ENCODE measurements at regions not wholly inside any gene's neighbourhood (a gene's known extent, or its start where the extent isn't known, plus 50 kb on each side); places are given as distances from the start of the nearest gene placed in this dataset.

GRCh38 chr6:148151896-148152643, 190.6 kb upstream of the SASH1 start:
- DNase-seq (ENCODE audit: low read depth): no peak

DNA sequence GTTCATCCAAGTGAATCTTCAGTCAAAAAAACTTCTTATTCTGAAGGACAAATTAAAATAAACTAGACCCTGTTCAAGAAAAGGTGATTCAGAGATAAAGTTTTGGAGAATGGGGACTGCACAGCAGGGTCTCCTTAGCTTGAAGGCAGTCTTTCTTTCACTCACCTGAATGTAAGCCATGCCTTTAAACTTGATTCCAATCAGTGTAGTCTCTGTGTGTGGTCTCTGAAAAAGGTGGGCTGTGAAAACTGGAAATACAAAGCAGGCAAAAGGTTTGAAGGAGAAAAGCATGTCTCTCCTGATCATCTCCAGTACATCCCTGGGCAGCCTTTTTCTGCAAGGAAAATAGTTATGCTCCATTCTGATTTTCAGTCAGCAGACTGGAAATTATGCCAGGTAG, 188.0 kb upstream of the SASH1 start:
- DNase-seq (ENCODE audit: low read depth): no peak

GRCh38 chr6:148155293-148155692, 187.3 kb upstream of the SASH1 start:
- no peak for DNase-seq (ENCODE audit: low read depth)

GRCh38 chr6:148157841-148158240, 184.8 kb upstream of the SASH1 start:
- DNase-seq (ENCODE audit: low read depth): no peak

DNA sequence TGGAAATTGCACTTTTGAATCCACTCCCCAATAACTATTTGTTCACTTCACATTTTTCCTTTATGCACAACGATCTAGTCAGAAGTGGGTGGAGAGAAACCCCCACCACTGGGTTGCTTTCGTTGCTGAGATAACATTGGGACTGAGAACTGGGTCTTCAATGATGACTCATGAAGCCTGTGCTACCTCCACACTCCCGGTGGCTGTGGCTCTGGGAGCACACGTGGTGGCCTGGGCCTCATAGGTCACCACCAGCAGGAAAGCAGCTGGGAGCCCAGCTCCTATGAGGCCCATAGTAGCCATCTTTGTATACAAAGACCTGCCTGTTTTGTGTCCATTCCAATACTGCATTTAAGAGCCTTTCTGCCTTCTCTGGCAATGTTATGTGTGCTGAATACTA, 178.0 kb upstream of the SASH1 start:
- DNase-seq (ENCODE audit: low read depth): no peak

- DNase-seq (ENCODE audit: low read depth): peak; percentile 39
Observed at GRCh38 chr6:148166339-148166968, 176.2 kb upstream of the SASH1 start.

DNA sequence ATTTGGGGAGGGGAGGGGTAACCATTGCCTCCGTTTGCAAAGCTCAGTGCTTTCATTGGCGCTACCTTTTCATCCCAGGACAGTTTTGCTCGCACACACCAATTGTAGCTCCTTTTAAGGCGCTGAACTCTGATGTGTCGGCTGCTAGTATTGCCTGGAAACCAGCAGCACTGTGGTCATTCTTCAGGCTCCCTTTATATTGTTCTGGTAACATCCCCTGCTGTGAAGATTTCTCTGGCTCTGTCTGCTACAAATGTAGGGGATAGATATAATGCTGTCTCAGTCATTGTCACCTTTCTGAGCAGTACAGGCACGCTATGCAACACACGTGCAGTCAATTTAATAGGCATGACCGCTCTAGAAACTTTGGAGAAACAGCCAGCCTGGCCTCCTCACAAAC, 172.9 kb upstream of the SASH1 start:
- DNase-seq (ENCODE audit: low read depth): no peak

DNA sequence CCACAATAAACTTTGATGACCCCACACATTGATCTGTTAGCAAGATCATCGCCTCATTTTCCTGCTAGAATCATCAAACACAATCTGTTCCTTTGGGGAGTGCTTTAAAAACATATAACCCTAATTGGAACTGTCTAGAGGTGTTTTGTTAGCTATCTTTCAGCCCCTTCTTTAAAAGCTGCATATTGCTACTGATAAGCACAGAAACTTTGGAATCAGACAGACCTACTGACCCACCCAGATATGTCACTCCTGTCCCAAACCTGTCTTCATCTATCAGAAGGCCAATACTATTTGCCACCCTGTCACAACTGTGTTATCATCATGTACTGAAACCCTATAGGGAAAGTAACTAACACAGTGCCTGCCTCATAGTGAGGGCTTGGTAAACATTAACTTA, 172.4 kb upstream of the SASH1 start:
- no peak for DNase-seq (ENCODE audit: low read depth)

GRCh38 chr6:148173548-148173947, 169.1 kb upstream of the SASH1 start:
- DNase-seq (ENCODE audit: low read depth): no peak

- no peak for DNase-seq (ENCODE audit: low read depth)
Observed at GRCh38 chr6:148175550-148176188, 167.0 kb upstream of the SASH1 start.

DNA sequence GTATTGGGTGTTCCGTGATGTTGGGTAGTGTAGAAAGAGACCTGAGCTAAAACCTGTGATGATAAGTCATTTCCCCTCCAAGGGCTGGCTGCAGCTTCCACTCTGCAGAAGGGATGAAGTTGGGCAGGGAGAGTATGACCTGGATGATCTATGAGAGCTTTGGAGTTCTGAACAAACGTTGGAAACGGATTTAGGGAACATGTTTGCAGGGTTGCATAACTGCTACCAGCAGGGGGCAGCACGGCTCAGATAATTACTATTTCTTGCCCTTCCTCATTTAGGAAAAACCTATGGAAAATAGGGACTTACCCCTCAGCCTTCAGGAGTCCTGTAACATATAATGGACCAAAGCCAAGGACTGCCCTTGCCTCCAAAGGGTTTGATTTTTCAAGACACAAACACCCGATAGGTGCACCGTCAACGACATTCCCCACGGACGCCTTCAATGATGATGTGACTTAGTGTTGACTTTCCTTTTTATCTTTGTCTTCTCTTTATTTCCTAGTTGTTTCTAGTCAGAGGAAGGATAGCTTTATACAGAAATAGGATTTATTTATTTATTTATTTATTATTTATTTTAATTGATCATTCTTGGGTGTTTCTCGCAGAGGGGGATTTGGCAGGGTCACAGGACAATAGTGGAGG, 164.9 kb upstream of the SASH1 start:
- DNase-seq (ENCODE audit: low read depth): peak; percentile 25

GRCh38 chr6:148179786-148180185, 162.9 kb upstream of the SASH1 start:
- DNase-seq (ENCODE audit: low read depth): no peak

DNA sequence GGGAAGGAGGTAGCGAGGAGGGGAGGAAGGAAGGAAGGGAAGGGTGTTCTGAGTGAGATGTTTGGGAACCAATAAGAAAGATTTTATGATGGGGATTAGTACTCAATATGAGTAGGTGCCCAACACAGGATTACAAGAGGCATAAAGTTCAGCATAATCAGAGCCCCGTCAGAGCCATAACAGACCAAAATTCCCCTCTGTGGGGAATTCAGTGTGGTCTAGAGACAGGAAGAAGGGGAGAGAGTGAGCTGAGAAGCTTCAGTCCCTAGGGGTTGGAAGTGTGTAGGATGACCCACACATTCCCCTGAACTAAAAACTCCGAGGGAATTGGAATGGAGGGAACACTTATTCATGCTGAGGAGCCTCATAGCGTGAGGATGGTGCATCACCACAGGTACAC, 160.3 kb upstream of the SASH1 start:
- no peak for DNase-seq (ENCODE audit: low read depth)

GRCh38 chr6:148183776-148184175, 158.9 kb upstream of the SASH1 start:
- DNase-seq (ENCODE audit: low read depth): no peak

GRCh38 chr6:148186916-148187315, 155.7 kb upstream of the SASH1 start:
- no peak for DNase-seq (ENCODE audit: low read depth)

- no peak for DNase-seq (ENCODE audit: low read depth)
Observed at GRCh38 chr6:148192310-148192709, 150.3 kb upstream of the SASH1 start.

DNA sequence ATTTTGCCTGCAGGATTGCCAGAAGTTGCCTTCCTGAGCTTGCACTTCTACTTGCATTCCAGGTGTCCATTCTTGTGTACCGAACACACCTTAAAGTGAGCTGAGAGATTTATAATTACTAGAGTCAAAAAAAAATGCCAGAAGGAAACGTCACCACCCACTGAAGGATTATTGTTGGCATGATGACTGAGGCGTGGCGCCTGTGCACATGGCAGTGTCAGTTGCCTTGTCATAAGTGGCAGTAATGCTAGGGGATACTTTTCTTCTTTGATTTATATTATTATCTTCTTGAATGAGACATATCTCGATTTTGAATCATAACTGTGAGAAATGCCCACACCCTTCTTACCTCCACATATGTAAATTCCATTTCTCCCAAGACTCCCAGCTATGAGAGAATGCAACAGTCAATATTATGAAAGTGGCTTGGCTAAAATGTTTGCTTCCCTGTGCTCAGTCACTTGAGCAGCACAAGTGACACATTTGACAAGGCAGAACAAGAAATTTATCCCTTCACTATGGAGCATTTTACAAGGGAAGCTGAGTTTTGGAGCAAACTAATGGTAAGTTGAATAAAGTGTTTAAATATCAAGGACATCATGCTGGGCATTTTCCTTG, 149.5 kb upstream of the SASH1 start:
- DNase-seq (ENCODE audit: low read depth): no peak

- DNase-seq (ENCODE audit: low read depth): no peak
Observed at GRCh38 chr6:148195511-148195910, 147.1 kb upstream of the SASH1 start.

DNA sequence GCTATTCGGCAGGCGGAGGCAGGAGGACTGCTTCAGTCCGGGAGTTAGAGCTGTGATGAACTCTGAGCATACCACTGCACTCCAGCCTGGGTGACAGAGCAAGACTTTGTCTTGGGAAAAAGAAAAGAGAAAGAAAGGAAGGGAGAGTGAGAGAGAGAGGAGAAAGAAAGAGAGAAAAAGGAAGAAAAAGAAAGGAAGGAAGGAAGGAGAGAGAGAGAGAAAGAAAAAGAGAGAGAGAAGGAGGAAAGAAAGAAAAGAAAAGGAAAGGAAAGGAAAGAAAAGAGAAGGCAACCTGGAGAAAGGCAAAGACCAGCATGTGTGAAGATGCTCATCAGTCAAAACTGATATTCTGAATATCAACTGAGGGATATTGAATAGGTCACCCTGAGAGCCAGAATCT, 143.1 kb upstream of the SASH1 start:
- no peak for DNase-seq (ENCODE audit: low read depth)

- DNase-seq (ENCODE audit: low read depth): no peak
Observed at GRCh38 chr6:148200293-148200692, 142.3 kb upstream of the SASH1 start.

DNA sequence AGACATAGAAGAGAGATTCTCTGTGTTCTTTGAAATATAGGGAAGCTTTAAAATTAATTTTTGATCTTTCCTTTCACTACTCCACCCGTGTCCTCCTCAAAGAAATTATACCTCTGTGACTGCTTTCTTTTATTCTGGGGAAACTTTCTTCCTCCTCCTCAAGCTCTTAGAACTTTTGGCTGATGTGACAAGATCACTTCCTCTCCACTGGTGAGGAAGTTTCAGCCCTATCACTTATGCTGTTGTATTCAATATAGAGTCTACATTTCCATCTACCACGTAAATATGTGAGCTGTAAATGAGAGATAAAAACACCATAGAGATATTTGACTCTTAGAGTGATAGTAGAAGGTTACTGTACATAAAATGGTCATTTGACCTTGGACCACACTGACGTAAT, 141.9 kb upstream of the SASH1 start:
- DNase-seq (ENCODE audit: low read depth): no peak

DNA sequence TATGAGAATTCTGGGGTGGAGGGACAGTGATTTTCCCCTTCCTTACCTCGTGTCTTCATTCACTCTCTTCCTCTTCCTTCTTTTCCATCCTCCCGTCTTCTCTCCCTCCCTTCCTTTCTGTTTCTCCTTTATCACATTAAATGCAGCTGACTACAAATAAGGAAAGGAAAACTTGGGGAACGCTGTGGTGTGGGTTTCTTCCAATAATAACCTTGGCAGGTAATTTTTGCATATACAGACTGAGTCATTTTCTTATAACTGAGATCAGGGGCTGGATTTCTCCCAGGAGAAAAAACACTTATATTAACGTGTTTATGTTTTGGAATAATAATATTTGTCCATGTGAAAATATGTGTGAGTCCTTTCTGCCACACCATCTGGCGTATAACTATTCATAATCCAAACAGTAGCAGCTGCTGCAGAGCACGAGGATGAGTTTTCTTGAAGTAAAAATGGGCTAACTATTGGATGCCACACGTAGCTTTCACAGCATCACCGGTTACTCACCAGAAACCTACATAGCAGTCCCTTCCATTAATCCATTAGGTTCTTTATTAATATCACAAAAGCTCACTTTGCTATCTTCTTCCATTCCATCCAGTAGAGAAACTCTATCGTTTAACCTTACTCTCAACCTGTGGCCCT, 139.2 kb upstream of the SASH1 start:
- DNase-seq (ENCODE audit: low read depth): no peak

Data from forelimb muscle (tissue), 1 donor.